HG02610 (cell line): ENCODE measurements at regions not wholly inside any gene's neighbourhood (a gene's known extent, or its start where the extent isn't known, plus 50 kb on each side); places are given as distances from the start of the nearest gene placed in this dataset.
"Not testable (repeated sequence)": the region's sequence is repeated elsewhere in the genome, so short reads cannot be mapped to it uniquely, and the experiment has no call there.

Source experiments
- ATAC-seq: cut with Tn5 transposase; IDR thresholded peaks from one replicate; pipeline ENCODE4 v1.9.1; 2021; ENCODE audit warnings: mild to moderate bottlenecking, moderate library complexity; ENCODE audit not compliant: unreplicated experiment

DNA sequence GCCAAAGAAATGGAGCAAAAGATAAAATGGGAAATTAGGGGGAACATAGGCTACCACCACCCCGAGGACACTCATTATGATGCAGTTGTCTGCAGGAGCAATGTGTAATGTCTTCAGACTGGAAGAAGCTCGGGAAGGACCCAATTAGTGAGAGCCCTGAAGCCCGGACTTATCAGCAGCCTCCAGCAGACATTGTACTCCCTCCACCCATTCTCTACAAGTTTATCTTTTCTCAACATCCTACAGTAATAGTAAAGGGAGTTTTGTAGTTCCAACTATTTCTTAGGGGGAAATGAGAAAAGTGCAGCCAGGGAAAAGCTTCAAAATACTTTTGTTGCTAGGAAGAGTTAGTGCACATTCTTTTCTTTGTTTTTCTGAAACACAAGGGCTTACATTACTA is 657.3 kb upstream of the COBL start:
- ATAC-seq = no peak

DNA sequence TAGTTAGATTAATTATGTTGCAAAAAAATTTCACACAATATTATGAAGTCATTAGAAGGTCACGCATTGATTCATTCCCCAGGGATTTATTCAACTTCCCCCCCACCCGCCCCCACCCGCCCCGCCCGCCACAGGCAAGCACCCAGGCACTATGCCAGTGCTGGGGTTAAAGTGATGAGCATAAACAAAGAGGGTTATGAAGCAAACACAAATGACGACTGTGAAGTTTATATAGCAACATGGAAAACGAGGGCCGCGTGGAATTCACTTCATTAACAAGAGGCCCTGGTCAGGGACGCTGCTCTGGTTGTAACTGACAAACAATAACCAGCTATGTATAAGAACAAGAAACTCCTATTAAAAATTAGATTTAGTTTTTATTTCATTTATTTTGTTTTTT is 656.5 kb upstream of the COBL start:
- no peak for ATAC-seq

DNA sequence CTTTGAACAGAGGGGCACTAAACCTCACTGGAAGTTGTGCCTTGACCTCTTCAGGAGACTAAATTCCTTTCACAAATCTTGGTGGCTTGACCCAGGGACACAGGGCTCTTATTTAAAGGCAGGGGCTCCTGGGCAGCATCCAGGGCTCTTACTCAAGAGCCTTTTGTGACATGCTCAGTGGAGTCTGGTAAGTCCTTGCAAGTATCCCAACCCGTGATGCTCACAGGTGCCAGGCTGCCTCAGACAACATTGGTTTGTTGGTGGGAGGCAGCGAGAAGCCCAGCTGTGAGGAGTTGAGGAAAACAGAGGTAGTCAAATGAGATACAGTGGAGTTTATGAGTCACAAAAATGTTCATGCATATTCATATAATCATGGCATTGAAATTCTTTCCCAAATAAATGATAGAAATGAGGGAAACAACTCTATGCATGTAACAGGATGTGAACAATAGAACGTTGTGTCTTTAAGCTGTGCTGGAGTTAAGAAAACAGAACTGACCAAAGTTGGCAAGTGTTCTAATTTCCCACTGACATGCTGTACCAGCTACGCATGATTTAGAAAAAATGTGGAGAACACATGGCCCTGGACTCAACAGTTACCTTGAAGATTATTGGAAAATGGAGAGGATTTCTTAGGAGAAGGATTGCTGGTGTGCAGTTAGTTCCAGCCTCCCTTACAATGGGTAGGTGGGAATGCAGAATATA is 654.5 kb upstream of the COBL start:
- no peak for ATAC-seq

DNA sequence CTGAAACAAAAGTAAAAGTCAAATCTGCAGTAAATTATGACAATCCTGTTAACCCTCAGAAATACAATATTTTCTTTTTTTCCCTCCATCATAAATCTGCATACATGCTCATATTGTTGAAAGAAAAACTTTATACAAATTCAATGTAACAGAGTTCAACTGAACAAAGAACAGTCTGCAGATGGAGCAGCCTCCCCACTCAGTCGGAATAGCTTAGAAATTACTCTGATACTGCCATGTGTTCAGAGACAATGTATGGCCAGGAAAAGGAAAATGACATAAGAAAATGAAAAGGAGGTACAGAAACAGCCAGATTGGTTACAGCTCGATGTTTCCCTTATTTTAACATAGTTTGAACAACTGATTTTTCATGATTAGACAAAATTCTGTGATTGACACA is 651.9 kb upstream of the COBL start:
- no peak for ATAC-seq

DNA sequence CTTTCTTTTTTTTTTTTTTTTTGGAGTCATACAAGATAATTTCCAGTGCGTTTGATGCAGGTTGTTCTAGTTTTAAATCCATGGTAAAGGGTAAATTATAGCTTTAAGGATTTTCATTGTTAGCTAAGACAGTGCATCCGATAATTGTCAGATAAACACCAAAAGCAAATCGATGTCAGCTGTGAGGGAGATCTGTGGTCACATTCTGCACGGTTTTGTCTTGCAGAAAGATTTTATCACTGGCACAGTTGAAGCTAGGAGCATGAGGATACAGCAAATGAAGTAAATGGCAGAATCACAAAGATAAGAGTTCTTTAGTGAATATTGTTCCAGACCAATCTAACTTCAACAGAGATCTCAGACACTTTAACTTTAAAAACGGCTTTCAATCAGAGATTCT is 648.8 kb upstream of the COBL start:
- ATAC-seq = no peak

DNA sequence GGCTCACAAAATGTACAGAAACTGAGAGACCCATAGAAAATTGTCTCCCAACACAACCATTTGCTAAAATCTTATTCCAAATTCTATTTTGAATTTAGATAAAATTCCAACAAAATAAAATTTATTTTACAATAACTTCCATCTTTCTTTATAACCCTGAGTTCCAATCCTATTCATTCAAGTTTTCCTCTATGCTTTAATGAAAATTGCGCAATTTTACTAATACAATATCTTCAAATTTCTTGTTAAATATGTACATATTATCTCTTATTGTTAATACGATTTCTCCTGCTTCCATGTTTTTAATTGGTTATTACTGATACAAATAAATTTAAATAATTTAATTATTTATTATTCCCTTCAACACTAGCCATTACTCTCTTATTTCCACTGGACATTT is 645.2 kb upstream of the COBL start:
- no peak for ATAC-seq

DNA sequence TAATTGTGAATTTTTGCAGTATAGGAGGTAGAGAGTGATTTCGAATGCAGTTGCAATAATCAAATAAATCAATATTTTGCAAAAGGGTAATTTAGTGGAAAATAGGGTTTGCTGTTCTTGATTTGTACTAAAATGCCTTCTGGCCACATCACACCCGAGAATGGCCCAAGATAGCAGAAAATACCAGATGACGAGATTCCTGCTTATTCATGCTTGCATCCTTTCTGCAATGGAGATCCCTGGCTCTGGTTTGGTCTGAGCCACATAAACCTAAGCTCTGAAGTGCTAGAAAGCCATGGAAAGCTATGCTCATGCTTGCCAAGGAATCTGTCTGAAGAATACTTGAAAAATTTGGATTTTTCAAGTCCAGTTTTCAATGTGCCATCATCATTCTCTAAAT is 634.2 kb upstream of the COBL start:
- no peak for ATAC-seq

DNA sequence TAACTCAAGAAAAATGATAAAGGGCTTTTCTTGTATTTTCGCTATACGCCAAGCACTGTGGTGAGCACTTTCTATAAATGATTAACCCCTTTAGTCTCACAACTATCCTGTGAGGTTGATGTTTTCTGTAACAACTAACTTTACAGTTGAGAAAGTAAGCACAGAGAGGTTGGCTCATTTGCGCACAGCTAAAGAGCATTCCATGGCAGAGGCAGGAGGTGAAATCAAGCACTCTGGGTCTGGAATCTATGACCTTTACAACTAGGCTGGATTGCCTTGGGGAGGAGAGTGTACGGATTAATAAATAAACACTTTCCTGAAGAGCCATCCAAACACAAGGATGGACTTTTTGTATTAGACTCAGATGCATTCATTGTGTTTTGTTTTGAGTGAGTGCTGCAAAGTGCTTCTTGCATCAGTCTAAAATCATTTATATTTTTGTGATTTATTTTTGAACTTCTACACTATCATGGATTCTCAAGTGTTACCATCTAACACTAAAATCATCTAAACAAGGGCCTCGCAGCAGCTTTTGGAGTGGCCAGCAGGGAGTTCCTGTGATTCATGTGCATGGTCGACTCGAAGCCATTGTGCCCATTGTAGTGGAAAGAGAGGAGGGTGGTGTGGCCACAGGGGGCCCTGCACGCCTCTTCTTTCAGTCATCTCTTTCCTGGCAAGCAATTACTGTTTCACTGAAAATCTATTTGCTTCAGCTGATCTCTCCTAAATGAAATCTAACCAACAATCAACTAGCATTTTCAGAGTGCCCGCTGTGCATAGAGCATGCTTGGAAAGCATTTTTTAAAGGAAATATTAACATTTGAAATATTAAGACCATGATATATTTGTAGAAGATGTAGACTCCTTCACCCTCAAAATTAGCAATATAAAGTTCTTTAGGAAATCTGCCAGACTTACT is 633.4 kb upstream of the COBL start:
- no peak for ATAC-seq

DNA sequence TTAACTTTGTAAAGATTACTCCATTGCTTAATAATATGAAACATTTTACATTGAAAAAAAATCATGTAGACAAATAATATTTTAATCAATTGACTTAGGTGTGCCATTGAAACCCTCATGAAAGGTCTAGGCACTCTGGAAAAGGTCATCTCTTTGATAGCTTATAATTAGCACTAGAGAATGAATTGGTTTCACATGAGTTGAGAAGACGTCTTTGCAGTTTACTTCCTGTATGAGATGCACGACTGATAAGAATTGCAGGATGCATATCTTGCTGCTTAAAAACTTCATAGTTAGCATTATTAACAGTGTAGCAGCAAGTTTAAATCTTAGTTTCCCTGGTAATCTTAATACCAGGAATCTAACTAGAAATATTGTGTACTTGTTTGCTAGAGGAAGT is 614.2 kb upstream of the COBL start:
- no peak for ATAC-seq

DNA sequence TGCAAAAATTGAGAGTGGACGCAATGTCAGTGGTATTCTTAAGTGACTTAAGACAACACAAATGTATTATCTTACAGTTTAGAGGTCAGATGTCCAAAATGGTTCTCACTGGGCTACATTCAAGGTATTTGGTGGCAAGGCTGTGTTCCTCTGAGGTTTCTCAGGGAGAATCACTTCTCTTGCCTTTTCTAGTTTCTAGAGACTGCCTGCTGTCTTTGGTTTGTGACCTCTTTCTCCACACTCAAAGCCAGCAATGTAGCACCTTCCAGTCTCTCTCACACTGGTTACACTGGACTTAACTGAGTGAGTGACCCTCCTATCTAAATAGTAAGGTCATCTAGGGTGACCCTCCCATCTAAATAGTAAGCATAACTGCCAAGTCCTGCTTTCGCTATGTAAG is 613.2 kb upstream of the COBL start:
- ATAC-seq = no peak

DNA sequence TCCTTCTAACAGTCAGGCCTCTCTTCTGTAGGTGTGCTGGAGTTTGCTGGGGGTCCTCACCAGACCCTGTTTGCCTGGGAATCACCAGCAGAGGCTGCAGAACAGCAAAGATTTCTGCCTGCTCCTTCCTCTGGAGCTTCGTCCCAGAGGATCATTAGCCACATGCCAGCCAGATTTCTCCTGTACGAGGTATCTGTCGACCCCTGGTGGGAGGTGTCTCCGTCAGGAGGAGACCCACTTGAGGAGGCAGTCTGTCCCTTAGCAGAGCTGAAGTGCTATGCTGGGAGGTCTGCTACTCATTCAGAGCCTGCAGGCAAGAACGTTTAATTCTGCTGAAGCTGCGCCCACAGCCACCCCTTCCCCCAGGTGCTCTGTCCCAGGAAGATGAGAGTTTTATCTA is 611.1 kb upstream of the COBL start:
- ATAC-seq = no peak

DNA sequence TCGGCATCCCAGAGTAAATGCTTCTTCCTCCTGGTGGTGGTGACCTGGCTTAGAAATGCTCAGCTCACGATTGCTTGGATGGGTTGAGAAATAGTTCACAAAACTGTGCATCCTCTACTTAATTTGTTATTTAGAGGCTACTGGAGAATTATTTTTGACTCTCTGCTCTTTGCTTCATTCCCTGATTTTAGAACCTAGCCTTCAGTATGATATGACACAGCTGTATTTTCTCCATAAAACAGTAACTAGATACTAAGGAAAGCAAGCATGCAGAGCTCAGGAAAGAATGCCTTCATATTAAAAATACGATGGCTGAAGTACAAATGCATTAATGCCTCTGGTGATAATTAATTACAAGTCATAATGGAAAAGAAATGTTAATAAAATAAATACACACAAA is 602.0 kb upstream of the COBL start:
- no peak for ATAC-seq

DNA sequence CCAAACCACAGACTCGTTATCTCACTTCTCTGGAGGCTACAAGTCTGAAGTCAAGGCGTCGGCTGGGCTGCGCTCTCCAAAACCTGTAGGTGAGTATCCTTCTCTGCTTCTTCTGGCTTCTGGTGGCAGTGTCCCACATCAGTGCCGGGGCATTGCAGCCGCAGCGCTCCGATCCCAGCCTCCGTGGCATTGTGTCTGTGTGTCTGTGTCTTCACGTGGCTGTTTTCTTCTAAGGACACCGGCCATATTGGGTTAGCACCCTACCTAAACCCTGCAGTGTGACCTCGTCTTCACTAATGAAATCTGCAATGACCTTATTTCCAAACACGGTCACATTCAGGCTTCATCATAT is 584.9 kb upstream of the COBL start:
- no peak for ATAC-seq

DNA sequence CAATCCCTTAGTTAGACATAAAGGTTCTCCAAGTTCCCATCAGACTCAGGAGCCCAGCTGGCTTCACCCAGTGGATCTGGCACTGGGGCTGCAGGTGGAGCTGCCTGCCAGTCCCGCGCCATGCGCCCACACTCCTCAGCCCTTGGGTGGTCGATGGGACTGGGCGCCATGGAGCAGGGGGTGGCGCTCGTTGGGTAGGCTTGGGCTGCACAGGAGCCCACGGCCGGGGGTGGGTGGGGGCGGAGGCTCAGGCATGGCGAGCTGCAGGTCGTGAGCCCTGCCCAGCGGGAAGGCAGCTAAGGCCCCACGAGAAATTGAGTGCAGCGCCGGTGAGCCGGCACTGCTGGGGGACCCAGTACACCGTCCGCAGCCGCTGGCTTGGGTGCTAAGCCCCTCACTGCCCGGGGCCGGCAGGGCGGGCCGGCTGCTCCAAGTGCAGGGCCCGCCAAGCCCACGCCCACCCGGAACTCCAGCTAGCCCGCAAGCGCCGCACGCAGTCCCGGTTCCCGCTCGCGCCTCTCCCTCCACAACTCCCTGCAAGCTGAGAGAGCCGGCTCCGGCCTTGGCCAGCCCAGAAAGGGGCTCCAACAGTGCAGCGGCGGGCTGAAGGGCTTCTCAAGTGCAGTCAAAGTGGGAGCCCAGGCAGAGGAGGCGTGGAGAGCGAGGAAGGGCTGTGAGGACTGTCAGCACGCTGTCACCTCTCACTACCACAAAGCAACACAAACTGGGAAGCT is 584.3 kb upstream of the COBL start:
- not testable (repeated sequence) for ATAC-seq

DNA sequence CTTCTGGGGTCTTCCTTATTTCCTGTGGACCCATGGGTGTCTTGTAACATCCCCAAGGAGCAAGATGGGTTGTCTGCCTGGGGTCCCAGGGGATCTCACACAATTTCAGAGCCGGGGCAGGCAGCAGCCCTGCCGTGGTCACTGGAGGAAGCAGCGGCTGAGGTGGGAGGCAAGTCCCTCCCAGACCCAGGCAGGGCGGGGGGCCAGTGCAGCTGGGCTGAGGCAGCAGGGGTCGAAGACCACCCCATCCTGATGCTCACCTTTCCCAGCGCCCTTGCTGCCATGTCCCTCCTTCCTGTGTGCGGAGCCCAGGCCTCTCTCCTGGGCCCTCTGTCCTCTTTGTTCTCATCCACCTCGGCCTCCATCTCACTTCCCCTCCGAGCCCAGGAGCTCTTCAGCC is 583.0 kb upstream of the COBL start:
- no peak for ATAC-seq

DNA sequence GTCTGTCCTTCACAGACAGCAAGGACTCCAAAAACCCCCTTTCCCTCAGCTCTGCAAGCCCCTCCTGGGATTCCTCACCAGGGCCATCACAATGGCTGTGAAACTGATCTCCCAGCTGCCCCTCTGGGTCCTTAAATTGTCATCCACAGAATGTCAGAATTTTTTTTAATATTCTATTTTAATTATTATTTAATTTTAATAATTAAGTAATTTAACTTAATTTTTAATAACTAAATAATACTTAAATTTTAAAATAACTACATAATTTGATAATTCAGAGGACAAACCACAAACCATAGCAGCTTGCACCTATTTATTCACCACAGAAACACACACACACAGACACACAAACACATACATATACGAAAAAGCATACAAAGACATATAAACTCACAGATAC is 565.8 kb upstream of the COBL start:
- no peak for ATAC-seq

DNA sequence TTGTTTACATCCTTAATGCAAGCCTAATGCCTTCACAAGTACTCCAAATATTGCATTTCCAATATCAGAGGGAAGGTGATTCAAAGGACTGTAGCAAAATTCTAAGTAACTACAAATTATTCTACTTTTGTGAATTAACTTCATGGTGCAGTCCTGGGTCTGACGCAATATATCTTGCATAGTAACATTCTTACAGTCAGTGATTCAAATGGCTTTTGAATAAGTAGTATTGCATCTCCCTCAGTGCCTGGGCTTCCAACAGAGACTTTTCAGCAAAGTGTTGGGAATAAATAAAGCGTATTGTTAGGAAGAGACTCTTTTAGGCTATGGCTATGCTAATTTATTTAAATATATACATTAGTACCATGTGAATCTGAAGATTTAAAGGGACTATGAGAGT is 564.7 kb upstream of the COBL start:
- ATAC-seq = no peak

DNA sequence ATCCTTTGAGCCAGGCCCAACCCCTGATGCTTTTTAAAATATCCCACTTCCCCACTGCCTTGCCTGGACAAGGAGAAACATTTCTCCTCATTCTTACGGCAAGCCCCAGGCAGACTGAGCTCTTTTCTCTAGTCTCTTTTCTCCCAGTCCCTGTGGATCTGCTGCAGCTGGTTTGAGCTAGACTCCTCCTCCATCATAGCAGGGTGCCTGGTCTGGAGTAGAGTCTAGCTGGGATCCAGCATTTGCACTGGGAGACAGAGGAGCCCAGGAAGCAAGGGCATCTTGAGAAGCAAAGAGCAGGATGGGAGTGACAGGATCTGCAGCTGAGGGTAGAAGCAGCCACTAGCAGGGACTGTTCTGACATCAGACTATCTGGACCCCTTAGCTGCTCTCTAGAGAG is 562.3 kb upstream of the COBL start:
- no peak for ATAC-seq

DNA sequence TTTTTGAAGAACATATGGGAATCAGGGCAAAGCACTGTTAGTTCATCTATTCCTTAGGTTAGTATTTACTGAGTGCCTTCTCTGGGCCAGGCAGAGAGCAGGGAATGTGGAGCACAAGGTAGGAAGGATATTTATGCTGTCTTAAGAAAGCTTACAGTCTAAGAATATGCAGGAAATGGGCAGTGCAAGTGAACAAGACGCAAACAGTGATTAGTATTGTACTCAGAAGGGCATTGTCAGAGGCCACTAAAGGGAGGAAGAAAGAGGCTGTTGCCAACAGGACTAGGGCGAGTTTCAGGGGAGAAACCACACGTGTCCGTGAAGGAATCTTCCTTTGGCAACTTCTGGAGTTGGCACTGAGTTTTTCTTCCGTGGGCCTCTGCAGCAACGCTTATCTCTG is 552.8 kb upstream of the COBL start:
- no peak for ATAC-seq

DNA sequence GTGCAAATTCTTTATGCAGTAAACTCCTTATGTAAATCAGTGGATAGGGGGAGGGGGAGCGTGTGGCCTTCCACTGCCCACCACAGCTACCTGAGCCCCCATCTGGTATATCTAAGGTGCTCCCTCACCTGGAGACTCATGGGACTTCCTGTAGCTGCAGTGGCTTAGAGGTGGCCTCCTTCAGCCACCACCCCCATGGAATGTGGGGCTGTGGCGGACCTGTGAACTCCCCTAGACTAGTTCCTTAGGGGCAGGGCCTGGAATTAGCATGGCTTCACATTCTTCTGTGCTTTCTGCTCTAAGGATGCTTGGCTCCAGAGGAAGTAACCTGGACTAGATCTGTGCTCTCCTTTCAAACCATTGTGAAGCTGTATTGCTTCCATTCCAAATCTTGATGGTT is 550.5 kb upstream of the COBL start:
- ATAC-seq = no peak

DNA sequence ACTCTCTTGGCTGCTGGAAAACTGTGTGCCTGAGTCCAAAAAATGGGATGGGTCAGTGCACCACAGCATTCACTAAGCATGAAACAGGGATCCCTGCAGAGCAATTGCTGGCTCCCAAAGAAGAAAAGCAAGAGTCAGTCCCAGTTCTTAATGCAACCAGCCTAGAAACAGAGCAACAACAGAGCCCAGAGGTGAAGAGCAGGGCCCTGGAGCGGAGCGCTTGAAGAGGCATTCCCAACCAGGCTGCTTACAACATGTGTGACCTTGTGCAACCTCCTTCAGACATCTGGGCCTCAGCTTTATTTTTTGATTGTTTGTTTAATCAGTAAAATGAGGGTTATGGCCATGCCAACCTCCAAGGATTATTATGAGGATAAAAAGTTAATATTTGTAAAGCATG is 543.7 kb upstream of the COBL start:
- no peak for ATAC-seq

DNA sequence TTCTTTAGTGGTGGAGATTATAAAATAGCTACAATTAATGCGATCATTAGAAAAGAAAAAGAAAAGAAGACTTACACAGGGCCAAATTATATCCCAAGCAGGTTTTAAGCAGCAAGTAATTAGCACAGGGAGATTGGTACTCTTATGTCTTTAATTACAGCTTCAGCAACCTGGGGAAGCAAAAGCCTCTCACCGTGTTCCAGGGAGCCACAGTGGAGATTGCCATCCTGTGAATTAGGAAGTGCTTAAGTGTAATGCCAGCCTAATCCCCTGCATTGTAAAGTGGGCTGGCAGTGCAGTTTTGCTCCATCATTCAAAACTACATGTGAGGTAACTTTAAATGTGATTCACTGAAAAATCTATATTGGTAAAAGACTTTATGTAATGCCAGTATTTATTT is 533.5 kb upstream of the COBL start:
- ATAC-seq = no peak
